Tibial nerve (tissue), 3 donors: ENCODE measurements at regions not wholly inside any gene's neighbourhood (a gene's known extent, or its start where the extent isn't known, plus 50 kb on each side); places are given as distances from the start of the nearest gene placed in this dataset.

Experiments used
- POLR2A ChIP-seq, 2 donors: fragments of 450-650 bp; IDR thresholded peaks; one replicate each; pipeline ENCODE4 v1.6.1; 2017; ENCODE audit warnings: antibody characterized with exemption in 2 of 2, mild to moderate bottlenecking in 2 of 2, moderate library complexity in 2 of 2
- TF ChIP-seq, protein P1 (sequence below), 5 experiments: fragments of 200-600 bp in 3 of 5; fragments of 450-650 bp in 2 of 5; sonication (generic) in 3 of 5; IDR thresholded peaks; one replicate each; pipeline ENCODE4 v1.5.1; 2016 to 2019; ENCODE audit warnings: antibody characterized with exemption in 5 of 5, mild to moderate bottlenecking in 3 of 5, moderate library complexity in 2 of 5

DNA sequence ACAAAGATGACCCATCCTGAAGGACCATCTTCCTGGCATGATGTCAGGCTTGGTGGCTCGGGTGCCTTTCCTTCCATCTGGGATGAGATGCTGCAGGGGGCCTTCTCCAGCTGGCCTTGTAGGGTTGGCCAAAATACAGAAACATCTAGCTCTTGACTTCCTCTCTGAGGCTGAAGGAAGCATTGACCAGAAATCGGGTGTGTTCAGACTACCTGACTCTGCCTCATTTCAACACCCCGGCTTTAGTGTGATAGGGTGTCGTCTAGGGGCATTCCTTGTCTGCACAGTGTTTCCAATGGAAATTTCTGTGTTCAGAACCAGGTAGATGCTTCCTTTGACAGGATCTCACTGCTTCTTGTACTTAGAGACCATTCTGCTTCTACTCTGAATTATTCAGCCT, 115.7 kb upstream of the SPRED2 start:
- TF ChIP-seq, protein P1, sequence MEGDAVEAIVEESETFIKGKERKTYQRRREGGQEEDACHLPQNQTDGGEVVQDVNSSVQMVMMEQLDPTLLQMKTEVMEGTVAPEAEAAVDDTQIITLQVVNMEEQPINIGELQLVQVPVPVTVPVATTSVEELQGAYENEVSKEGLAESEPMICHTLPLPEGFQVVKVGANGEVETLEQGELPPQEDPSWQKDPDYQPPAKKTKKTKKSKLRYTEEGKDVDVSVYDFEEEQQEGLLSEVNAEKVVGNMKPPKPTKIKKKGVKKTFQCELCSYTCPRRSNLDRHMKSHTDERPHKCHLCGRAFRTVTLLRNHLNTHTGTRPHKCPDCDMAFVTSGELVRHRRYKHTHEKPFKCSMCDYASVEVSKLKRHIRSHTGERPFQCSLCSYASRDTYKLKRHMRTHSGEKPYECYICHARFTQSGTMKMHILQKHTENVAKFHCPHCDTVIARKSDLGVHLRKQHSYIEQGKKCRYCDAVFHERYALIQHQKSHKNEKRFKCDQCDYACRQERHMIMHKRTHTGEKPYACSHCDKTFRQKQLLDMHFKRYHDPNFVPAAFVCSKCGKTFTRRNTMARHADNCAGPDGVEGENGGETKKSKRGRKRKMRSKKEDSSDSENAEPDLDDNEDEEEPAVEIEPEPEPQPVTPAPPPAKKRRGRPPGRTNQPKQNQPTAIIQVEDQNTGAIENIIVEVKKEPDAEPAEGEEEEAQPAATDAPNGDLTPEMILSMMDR (IDR thresholded peaks at IDR 0.05): no peak
- TF ChIP-seq POLR2A (IDR thresholded peaks at IDR 0.05): no peak
